K562 (cell line): ENCODE measurements at regions not wholly inside any gene's neighbourhood (a gene's known extent, or its start where the extent isn't known, plus 50 kb on each side); places are given as distances from the start of the nearest gene placed in this dataset.

Experiments used
- AFF1 ChIP-seq, 2 experiments: fragments of 450-650 bp; IDR thresholded peaks; 2 replicates each; pipeline ENCODE4 v1.6.1; 2018; ENCODE audit warnings: mild to moderate bottlenecking in 2 of 2, low read depth in 1 of 2; ENCODE audit not compliant: partially characterized antibody in 2 of 2
- BDP1 ChIP-seq: IDR thresholded peaks from 3 replicates; pipeline ENCODE4 v1.6.1; 2011; ENCODE audit not compliant: insufficient read length, insufficient read depth
- DACH1 ChIP-seq: fragments of 450-650 bp; IDR thresholded peaks from 2 replicates; pipeline ENCODE4 v1.6.1; 2018; ENCODE audit not compliant: partially characterized antibody
- FOXA3 ChIP-seq, 2 experiments: fragments of 450-650 bp in 1 of 2; sonication (generic) in 1 of 2; formaldehyde crosslinking; IDR thresholded peaks in 1 of 2; conservative IDR thresholded peaks in 1 of 2; 2 replicates each; pipeline versions ENCODE4 v1.4.0 to v1.8.0; 2020 to 2022; ENCODE audit warnings: mild to moderate bottlenecking in 2 of 2, missing genetic modification reagents in 1 of 2
- ILK ChIP-seq: fragments of 450-650 bp; IDR thresholded peaks from 2 replicates; pipeline ENCODE4 v1.6.1; 2016; ENCODE audit warnings: missing genetic modification characterization, low read depth, mild to moderate bottlenecking, missing compliant biosample characterization, moderate library complexity, borderline replicate concordance
- NUFIP1 ChIP-seq: fragments of 450-650 bp; IDR thresholded peaks from 2 replicates; pipeline ENCODE4 v1.6.1; 2018; ENCODE audit not compliant: partially characterized antibody
- RCOR1 ChIP-seq, 2 experiments: IDR thresholded peaks; 2 replicates each; pipeline ENCODE4 v1.6.1; 2012; ENCODE audit warnings: low read depth in 2 of 2, low read length in 2 of 2, borderline replicate concordance in 1 of 2, improper control_type of control experiment in 1 of 2
- VEZF1 ChIP-seq: fragments of 200-800 bp; sonication (Bioruptor generic); IDR thresholded peaks from 2 replicates; pipeline ENCODE4 v1.6.1; 2017; ENCODE audit warnings: missing genetic modification characterization, missing compliant biosample characterization
- XRCC5 ChIP-seq: fragments of 200-400 bp; formaldehyde crosslinking; IDR thresholded peaks from 2 replicates; pipeline ENCODE4 v1.6.1; 2017; ENCODE audit warnings: low read depth, mild to moderate bottlenecking, low read length
- ZNF518B ChIP-seq: fragments of 250-450 bp; sonication (Bioruptor Pico); IDR thresholded peaks from 2 replicates; pipeline ENCODE4 v1.5.0; 2021; ENCODE audit warnings: mild to moderate bottlenecking, moderate library complexity
- ZNF609 ChIP-seq: sonication (generic); formaldehyde crosslinking; IDR thresholded peaks from 2 replicates; pipeline ENCODE4 v1.8.1; 2023; ENCODE audit warnings: missing genetic modification reagents, mild to moderate bottlenecking, borderline replicate concordance
- ZNF695 ChIP-seq: fragments of 450-650 bp; formaldehyde crosslinking; IDR thresholded peaks from 2 replicates; pipeline ENCODE4 v1.4.0; 2020; ENCODE audit warnings: mild to moderate bottlenecking, moderate library complexity

GRCh38 chr1:93814059-93814794 lies 64.8 kb downstream of the DNTTIP2 start (continued):
- TF ChIP-seq ZNF609 (CRISPR knock-in tag): no peak
- TF ChIP-seq RCOR1 (IDR thresholded peaks at IDR 0.05; ENCODE audit: borderline replicate concordance in 1 of 2, low read depth in 2 of 2, low read length in 2 of 2): 0 out of 4 replicates have a peak, but pooled peaks of 1 of the 2 experiments have one; percentile 14
- no peak for TF ChIP-seq VEZF1 (CRISPR knock-in tag)
- TF ChIP-seq XRCC5: no peak
- no peak for TF ChIP-seq NUFIP1
- TF ChIP-seq BDP1: no peak
- no peak for TF ChIP-seq ILK
- TF ChIP-seq ZNF695: no peak
- no peak for TF ChIP-seq DACH1
- no peak for TF ChIP-seq FOXA3 (CRISPR knock-in tag; conservative IDR thresholded peaks at IDR 0.05 in 1 of 2, IDR thresholded peaks at IDR 0.05 in 1 of 2)
- TF ChIP-seq AFF1 (IDR thresholded peaks at IDR 0.05; ENCODE audit: low read depth in 1 of 2, partially characterized antibody in 2 of 2): no peak
- TF ChIP-seq ZNF518B (CRISPR knock-in tag): no peak
